Suprapubic skin (tissue), 4 donors: ENCODE measurements at regions not wholly inside any gene's neighbourhood (a gene's known extent, or its start where the extent isn't known, plus 50 kb on each side); places are given as distances from the start of the nearest gene placed in this dataset.

Experiments used
- DNase-seq, 2 donors: peaks; one replicate each; pipeline ENCODE4 v3.0.0-alpha.2; 2019; ENCODE audit warnings: low spot score in 2 of 2
- H3K27ac ChIP-seq: fragments of 200-600 bp; sonication (generic); one replicate; pipeline ENCODE4 v1.5.1; 2019
- H3K27me3 ChIP-seq: fragments of 200-600 bp; sonication (generic); one replicate; pipeline ENCODE4 v1.5.1; 2019
- H3K36me3 ChIP-seq: fragments of 200-600 bp; sonication (generic); one replicate; pipeline ENCODE4 v1.5.1; 2019
- H3K4me1 ChIP-seq: fragments of 200-600 bp; sonication (generic); one replicate; pipeline ENCODE4 v1.5.1; 2019
- H3K4me3 ChIP-seq: fragments of 200-600 bp; sonication (generic); one replicate; pipeline ENCODE4 v1.5.1; 2019; ENCODE audit warnings: mild to moderate bottlenecking
- H3K9me3 ChIP-seq: fragments of 200-600 bp; sonication (generic); one replicate; pipeline ENCODE4 v1.5.1; 2019
- CTCF ChIP-seq, 2 donors: fragments of 200-600 bp in 1 of 2; fragments of 450-650 bp in 1 of 2; sonication (generic) in 1 of 2; IDR thresholded peaks; one replicate each; pipeline ENCODE4 v1.5.1; 2016 to 2019; ENCODE audit warnings: antibody characterized with exemption in 2 of 2, mild to moderate bottlenecking in 1 of 2, moderate library complexity in 1 of 2
- EP300 ChIP-seq: sonication (generic); formaldehyde crosslinking; IDR thresholded peaks from one replicate; pipeline ENCODE4 v1.6.1; 2017; ENCODE audit warnings: antibody characterized with exemption
- POLR2A ChIP-seq, 2 donors: fragments of 450-650 bp; IDR thresholded peaks; one replicate each; pipeline ENCODE4 v1.6.1; 2017; ENCODE audit warnings: antibody characterized with exemption in 2 of 2, mild to moderate bottlenecking in 2 of 2, moderate library complexity in 2 of 2
- POLR2AphosphoS5 ChIP-seq, 3 donors: sonication (generic); formaldehyde crosslinking; IDR thresholded peaks; one replicate each; pipeline ENCODE4 v1.6.1; 2017; ENCODE audit warnings: antibody characterized with exemption in 3 of 3
- WGBS: methylation state at CpG from one replicate; pipeline ENCODE4 v1.1.5; 2018; 5-methylcytosine and 5-hydroxymethylcytosine counted together

- Histone ChIP-seq H3K4me3 (no peak overlapping the region), H3K9me3 (no peaks in the 10 kb centered on the region), H3K4me1 (no peaks in the 10 kb centered on the region), H3K27me3 (no peaks in the 10 kb centered on the region), H3K36me3 (no peaks in the 10 kb centered on the region), H3K27ac (no peak overlapping the region)
- TF ChIP-seq POLR2AphosphoS5 (IDR thresholded peaks at IDR 0.05) (no peak), EP300 (no peak), POLR2A (IDR thresholded peaks at IDR 0.05) (no peak)
- no peak for DNase-seq
- WGBS, result 23% methylated on average over 1 of the region's 1 CpG
Measured at GRCh38 chr13:53411463-53411862, 382.9 kb downstream of the OLFM4 start.

GRCh38 chr13:53415135-53415534 is 386.5 kb downstream of the OLFM4 start:
- H3K36me3 ChIP-seq, result no peaks in the 10 kb centered on the region
- no peaks in the 10 kb centered on the region for H3K4me1 ChIP-seq
- WGBS, result 62% methylated on average over 2 of the region's 2 CpGs
- H3K4me3 ChIP-seq, result no peak overlapping the region
- H3K27ac ChIP-seq, result no peak overlapping the region
- TF ChIP-seq EP300 (no peak), POLR2A (IDR thresholded peaks at IDR 0.05) (no peak), CTCF (IDR thresholded peaks at IDR 0.05) (no peak), POLR2AphosphoS5 (IDR thresholded peaks at IDR 0.05) (no peak)
- no peaks in the 10 kb centered on the region for H3K27me3 ChIP-seq
- DNase-seq, result no peak
- H3K9me3 ChIP-seq, result no peaks in the 10 kb centered on the region

GRCh38 chr13:53417601-53418000 is 389.0 kb downstream of the OLFM4 start:
- no peaks in the 10 kb centered on the region for H3K9me3 ChIP-seq
- no peaks in the 10 kb centered on the region for H3K4me1 ChIP-seq
- H3K27ac ChIP-seq, result no peak overlapping the region
- TF ChIP-seq EP300 (no peak), POLR2AphosphoS5 (IDR thresholded peaks at IDR 0.05) (no peak), POLR2A (IDR thresholded peaks at IDR 0.05) (no peak), CTCF (IDR thresholded peaks at IDR 0.05) (no peak)
- DNase-seq, result no peak
- H3K4me3 ChIP-seq, result no peak overlapping the region
- no peaks in the 10 kb centered on the region for H3K27me3 ChIP-seq
- H3K36me3 ChIP-seq, result no peaks in the 10 kb centered on the region

- Histone ChIP-seq H3K36me3 (no peaks in the 10 kb centered on the region), H3K4me1 (no peaks in the 10 kb centered on the region), H3K4me3 (no peak overlapping the region), H3K9me3 (no peaks in the 10 kb centered on the region), H3K27me3 (no peaks in the 10 kb centered on the region), H3K27ac (no peak overlapping the region)
- no peak for DNase-seq
- WGBS, result 76% methylated on average over 1 of the region's 1 CpG
- TF ChIP-seq EP300, result no peak
- TF ChIP-seq POLR2A (IDR thresholded peaks at IDR 0.05), result no peak
- no peak for TF ChIP-seq POLR2AphosphoS5 (IDR thresholded peaks at IDR 0.05)
- TF ChIP-seq CTCF (IDR thresholded peaks at IDR 0.05), result no peak
Measured at GRCh38 chr13:53422415-53422814, 393.8 kb downstream of the OLFM4 start.

- WGBS, result 43% methylated on average over 3 of the region's 3 CpGs
- no peak for DNase-seq
- H3K36me3 ChIP-seq, result no peaks in the 10 kb centered on the region
- H3K9me3 ChIP-seq, result no peaks in the 10 kb centered on the region
- no peak overlapping the region for H3K4me3 ChIP-seq
- H3K4me1 ChIP-seq, result no peaks in the 10 kb centered on the region
- no peak overlapping the region for H3K27ac ChIP-seq
- TF ChIP-seq POLR2AphosphoS5 (IDR thresholded peaks at IDR 0.05) (no peak), CTCF (IDR thresholded peaks at IDR 0.05) (no peak), POLR2A (IDR thresholded peaks at IDR 0.05) (no peak), EP300 (no peak)
- no peaks in the 10 kb centered on the region for H3K27me3 ChIP-seq
Measured at GRCh38 chr13:53436396-53436795, 407.8 kb downstream of the OLFM4 start.
